ENCODE measurements at regions not wholly inside any gene's neighbourhood (a gene's known extent, or its start where the extent isn't known, plus 50 kb on each side); places are given as distances from the start of the nearest gene placed in this dataset.

DNA sequence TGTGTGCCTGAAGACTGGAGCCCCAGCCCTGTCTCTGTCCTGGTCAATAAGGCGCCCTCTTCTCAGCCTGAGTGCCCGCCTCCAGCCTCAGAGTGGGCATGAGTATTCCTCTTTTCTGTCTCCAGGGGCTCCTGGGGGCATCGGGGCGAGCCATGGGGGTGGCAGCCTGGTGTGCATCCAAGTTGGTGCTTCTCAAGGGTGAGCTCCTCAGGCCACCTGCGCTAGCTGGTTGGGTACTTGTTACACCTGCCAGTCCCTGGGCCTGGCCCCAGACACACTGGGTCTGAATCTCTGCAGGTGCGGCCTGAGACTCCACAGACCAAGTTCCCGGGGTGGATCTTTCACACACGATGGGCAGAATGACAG, 168.6 kb upstream of the B3GAT1 start:
- TF ChIP-seq EZH2 (IDR thresholded peaks at IDR 0.05; ENCODE audit: low read depth) = no peak
- TF ChIP-seq, protein P1, sequence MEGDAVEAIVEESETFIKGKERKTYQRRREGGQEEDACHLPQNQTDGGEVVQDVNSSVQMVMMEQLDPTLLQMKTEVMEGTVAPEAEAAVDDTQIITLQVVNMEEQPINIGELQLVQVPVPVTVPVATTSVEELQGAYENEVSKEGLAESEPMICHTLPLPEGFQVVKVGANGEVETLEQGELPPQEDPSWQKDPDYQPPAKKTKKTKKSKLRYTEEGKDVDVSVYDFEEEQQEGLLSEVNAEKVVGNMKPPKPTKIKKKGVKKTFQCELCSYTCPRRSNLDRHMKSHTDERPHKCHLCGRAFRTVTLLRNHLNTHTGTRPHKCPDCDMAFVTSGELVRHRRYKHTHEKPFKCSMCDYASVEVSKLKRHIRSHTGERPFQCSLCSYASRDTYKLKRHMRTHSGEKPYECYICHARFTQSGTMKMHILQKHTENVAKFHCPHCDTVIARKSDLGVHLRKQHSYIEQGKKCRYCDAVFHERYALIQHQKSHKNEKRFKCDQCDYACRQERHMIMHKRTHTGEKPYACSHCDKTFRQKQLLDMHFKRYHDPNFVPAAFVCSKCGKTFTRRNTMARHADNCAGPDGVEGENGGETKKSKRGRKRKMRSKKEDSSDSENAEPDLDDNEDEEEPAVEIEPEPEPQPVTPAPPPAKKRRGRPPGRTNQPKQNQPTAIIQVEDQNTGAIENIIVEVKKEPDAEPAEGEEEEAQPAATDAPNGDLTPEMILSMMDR (conservative IDR thresholded peaks at IDR 0.05) = no peak
